SU-DHL-6 (cell line): ENCODE measurements at regions not wholly inside any gene's neighbourhood (a gene's known extent, or its start where the extent isn't known, plus 50 kb on each side); places are given as distances from the start of the nearest gene placed in this dataset.

Source experiments
- H2AFZ ChIP-seq: fragments of 200-600 bp; sonication (generic); 2 replicates; pipeline ENCODE4 v1.6.1; 2014; ENCODE audit warnings: low read depth, mild to moderate bottlenecking, moderate library complexity, mixed read lengths, antibody characterized with exemption, low read length; ENCODE audit not compliant: severe bottlenecking
- H3F3A ChIP-seq: fragments of 200-600 bp; shearing (Covaris generic); 2 replicates; pipeline ENCODE4 v1.6.0; 2016; ENCODE audit warnings: antibody characterized with exemption, mild to moderate bottlenecking; ENCODE audit not compliant: insufficient read depth
- H3K27ac ChIP-seq: fragments of 200-600 bp; sonication (generic); 2 replicates; pipeline ENCODE4 v1.5.1; 2016; ENCODE audit warnings: low read depth, mild to moderate bottlenecking, low read length, moderate library complexity, mixed read lengths
- H3K27me3 ChIP-seq: fragments of 200-600 bp; sonication (generic), shearing (Covaris generic); 2 replicates; pipeline ENCODE4 v1.6.0; 2014; ENCODE audit warnings: mild to moderate bottlenecking, low read length
- H3K36me3 ChIP-seq: fragments of 200-600 bp; sonication (generic); 2 replicates; pipeline ENCODE4 v1.6.1; 2014; ENCODE audit warnings: mild to moderate bottlenecking, low read length, mixed read lengths
- H3K4me2 ChIP-seq: fragments of 300-600, 200-600 bp; shearing (Covaris generic), sonication (generic); 2 replicates; pipeline ENCODE4 v1.6.0; 2014; ENCODE audit warnings: low read length, low read depth, mild to moderate bottlenecking; ENCODE audit not compliant: poor library complexity, severe bottlenecking
- H3K4me3 ChIP-seq: fragments of 200-600 bp; sonication (generic); 2 replicates; pipeline ENCODE4 v1.5.1; 2014; ENCODE audit warnings: antibody characterized with exemption, low read length, mild to moderate bottlenecking, mixed read lengths; ENCODE audit not compliant: insufficient read depth, poor library complexity, severe bottlenecking
- H3K79me2 ChIP-seq: fragments of 200-600 bp; sonication (generic); 2 replicates; pipeline ENCODE4 v1.6.1; 2014; ENCODE audit warnings: mild to moderate bottlenecking, low read length, moderate library complexity; ENCODE audit not compliant: insufficient read depth
- H3K9ac ChIP-seq: fragments of 200-600 bp; sonication (generic); 2 replicates; pipeline ENCODE4 v1.7.0; 2014; ENCODE audit warnings: mild to moderate bottlenecking, low read length
- H3K9me2 ChIP-seq: fragments of 200-600 bp; sonication (generic); replicated peaks from 2 replicates; pipeline ENCODE4 v1.6.1; 2014; ENCODE audit warnings: low read length; ENCODE audit not compliant: insufficient read depth
- H3K9me3 ChIP-seq: fragments of 200-600 bp; sonication (generic); 2 replicates; pipeline ENCODE4 v1.6.1; 2014; ENCODE audit warnings: low read length, mixed read lengths; ENCODE audit not compliant: insufficient read depth
- H4K20me1 ChIP-seq: fragments of 200-600 bp; sonication (generic); 2 replicates; pipeline ENCODE4 v1.6.1; 2014; ENCODE audit warnings: low read depth, mild to moderate bottlenecking, antibody characterized with exemption, low read length, moderate library complexity, mixed read lengths
- EZH2phosphoT487 ChIP-seq: fragments of 200-600 bp; sonication (generic), shearing (Covaris generic); conservative IDR thresholded peaks from 2 replicates; pipeline ENCODE4 v1.6.1; 2018; ENCODE audit warnings: mild to moderate bottlenecking, antibody characterized with exemption, low read length, moderate library complexity, mixed read lengths
- TF ChIP-seq, protein P1 (sequence below): fragments of 200-600 bp; sonication (generic); IDR thresholded peaks from one replicate; pipeline ENCODE4 v1.5.1; 2017; ENCODE audit warnings: antibody characterized with exemption, mild to moderate bottlenecking, low read length, moderate library complexity; ENCODE audit not compliant: insufficient read depth, poor library complexity, severe bottlenecking

DNA sequence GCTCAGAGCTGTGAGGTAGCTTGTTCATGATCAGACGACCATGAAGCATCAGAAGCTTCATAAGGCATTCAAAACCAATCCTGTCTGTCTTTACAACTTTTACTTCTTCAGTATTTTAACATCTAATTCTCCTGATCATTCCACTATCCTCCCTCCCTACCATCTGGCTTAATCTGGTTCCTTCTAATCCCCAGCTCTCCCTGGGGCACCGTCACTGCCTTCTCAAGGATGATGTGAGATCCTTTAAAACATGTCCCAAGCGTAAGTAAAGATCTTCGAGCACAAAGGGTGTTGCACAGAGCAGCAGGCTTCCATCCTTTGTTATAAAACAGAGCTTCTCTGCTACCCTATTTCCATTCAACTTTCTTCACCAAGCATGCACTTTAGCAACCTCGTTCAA lies 362.7 kb upstream of the ARRDC4 start:
- no peak overlapping the region for H3K4me2 ChIP-seq
- H3K79me2 ChIP-seq = no peaks in the 10 kb centered on the region
- H2AFZ ChIP-seq = no peak overlapping the region
- no peak overlapping the region for H3K9ac ChIP-seq
- H3K9me2 ChIP-seq = no peaks in the 10 kb centered on the region
- H4K20me1 ChIP-seq = no peaks in the 10 kb centered on the region
- H3K27ac ChIP-seq = no peak overlapping the region
- H3K9me3 ChIP-seq = no peaks in the 10 kb centered on the region
- H3K27me3 ChIP-seq = no peaks in the 10 kb centered on the region
- H3K4me3 ChIP-seq = no peak overlapping the region
- no peaks in the 10 kb centered on the region for H3K36me3 ChIP-seq
- no peaks in the 10 kb centered on the region for H3F3A ChIP-seq
- no peak for TF ChIP-seq EZH2phosphoT487
- TF ChIP-seq, protein P1, sequence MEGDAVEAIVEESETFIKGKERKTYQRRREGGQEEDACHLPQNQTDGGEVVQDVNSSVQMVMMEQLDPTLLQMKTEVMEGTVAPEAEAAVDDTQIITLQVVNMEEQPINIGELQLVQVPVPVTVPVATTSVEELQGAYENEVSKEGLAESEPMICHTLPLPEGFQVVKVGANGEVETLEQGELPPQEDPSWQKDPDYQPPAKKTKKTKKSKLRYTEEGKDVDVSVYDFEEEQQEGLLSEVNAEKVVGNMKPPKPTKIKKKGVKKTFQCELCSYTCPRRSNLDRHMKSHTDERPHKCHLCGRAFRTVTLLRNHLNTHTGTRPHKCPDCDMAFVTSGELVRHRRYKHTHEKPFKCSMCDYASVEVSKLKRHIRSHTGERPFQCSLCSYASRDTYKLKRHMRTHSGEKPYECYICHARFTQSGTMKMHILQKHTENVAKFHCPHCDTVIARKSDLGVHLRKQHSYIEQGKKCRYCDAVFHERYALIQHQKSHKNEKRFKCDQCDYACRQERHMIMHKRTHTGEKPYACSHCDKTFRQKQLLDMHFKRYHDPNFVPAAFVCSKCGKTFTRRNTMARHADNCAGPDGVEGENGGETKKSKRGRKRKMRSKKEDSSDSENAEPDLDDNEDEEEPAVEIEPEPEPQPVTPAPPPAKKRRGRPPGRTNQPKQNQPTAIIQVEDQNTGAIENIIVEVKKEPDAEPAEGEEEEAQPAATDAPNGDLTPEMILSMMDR = no peak

DNA sequence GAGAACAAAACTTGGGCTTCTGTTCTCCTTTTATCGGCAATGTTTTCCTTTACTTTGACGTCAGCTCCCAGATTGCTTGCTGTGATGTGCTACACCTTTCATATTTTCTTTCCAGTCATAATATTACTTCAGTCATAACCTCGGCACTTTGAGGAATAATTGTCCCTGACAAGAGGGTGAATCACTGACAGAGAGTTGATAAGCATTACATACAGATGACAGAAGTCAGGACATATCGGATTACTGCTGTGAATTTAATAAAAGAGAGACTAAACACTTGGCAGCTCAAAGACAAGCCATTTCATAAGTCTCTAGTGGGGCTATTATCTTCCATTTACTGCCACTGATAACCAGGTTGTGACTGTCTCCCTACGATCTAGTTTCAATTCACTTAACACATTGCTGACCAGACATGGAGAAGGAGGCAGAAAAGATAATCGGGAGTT lies 362.1 kb upstream of the ARRDC4 start:
- H3K27ac ChIP-seq = no peak overlapping the region
- no peaks in the 10 kb centered on the region for H3K27me3 ChIP-seq
- H3K9ac ChIP-seq = no peak overlapping the region
- H2AFZ ChIP-seq = no peak overlapping the region
- TF ChIP-seq, protein P1 = no peak
- TF ChIP-seq EZH2phosphoT487 = no peak
- no peaks in the 10 kb centered on the region for H4K20me1 ChIP-seq
- H3K9me3 ChIP-seq = no peaks in the 10 kb centered on the region
- no peaks in the 10 kb centered on the region for H3K79me2 ChIP-seq
- H3K4me3 ChIP-seq = no peak overlapping the region
- H3K4me2 ChIP-seq = no peak overlapping the region
- no peaks in the 10 kb centered on the region for H3F3A ChIP-seq
- no peaks in the 10 kb centered on the region for H3K36me3 ChIP-seq
- H3K9me2 ChIP-seq = no peaks in the 10 kb centered on the region

DNA sequence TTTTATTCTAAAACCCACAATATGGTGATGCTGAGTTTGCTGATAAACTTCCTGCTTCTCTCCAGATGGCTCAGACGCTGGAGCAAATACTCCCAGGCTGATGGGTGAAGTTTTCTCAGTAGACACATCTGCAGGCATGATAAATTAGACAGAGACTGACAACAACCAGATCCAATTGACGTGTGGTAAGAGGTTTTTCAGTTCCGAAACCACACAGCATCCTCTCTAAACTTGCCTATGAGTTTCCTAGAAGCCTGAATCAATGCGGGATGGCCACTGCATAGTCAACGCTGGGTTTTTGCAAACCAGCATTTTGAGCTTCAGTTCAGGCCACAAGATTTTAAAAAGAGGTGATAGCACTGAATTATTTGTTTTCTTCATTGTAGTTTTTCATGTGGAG lies 360.3 kb upstream of the ARRDC4 start:
- TF ChIP-seq, protein P1 = no peak
- TF ChIP-seq EZH2phosphoT487 = no peak
- no peaks in the 10 kb centered on the region for H3K79me2 ChIP-seq
- no peak overlapping the region for H3K9ac ChIP-seq
- H3K4me3 ChIP-seq = no peak overlapping the region
- H3K4me2 ChIP-seq = no peak overlapping the region
- H3K27ac ChIP-seq = no peak overlapping the region
- no peaks in the 10 kb centered on the region for H3K36me3 ChIP-seq
- H3F3A ChIP-seq = no peaks in the 10 kb centered on the region
- no peaks in the 10 kb centered on the region for H4K20me1 ChIP-seq
- H3K9me2 ChIP-seq = no peaks in the 10 kb centered on the region
- H3K27me3 ChIP-seq = no peaks in the 10 kb centered on the region
- no peak overlapping the region for H2AFZ ChIP-seq
- no peaks in the 10 kb centered on the region for H3K9me3 ChIP-seq

DNA sequence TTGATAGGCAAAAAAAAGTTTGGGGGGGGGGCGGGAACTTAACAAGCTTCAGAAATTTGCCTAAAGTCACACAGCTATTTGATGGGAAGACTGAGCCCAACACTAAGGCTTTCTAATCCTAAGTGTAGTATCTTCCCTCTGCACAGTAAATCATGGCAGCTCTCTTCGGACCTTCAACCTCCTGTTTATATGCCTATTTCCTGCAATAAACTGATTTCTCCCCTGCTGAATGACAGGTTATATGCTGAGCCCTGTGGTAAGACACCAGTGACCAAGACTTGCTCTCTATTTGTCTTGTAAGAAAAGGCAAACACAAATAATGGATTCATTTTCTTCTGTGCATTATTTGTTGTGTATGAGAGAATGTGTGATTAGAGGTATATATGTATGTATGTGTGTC lies 355.8 kb upstream of the ARRDC4 start:
- Histone ChIP-seq H3F3A (no peaks in the 10 kb centered on the region), H3K36me3 (no peaks in the 10 kb centered on the region), H3K4me3 (no peak overlapping the region), H3K9ac (no peak overlapping the region), H3K4me2 (no peak overlapping the region), H3K9me2 (no peaks in the 10 kb centered on the region), H3K9me3 (no peaks in the 10 kb centered on the region), H4K20me1 (no peaks in the 10 kb centered on the region), H2AFZ (no peak overlapping the region), H3K79me2 (no peaks in the 10 kb centered on the region), H3K27ac (no peak overlapping the region), H3K27me3 (no peaks in the 10 kb centered on the region)
- TF ChIP-seq EZH2phosphoT487 = no peak
- TF ChIP-seq, protein P1 = no peak
